Umbilical cord (tissue), 1 donor: ENCODE measurements at regions not wholly inside any gene's neighbourhood (a gene's known extent, or its start where the extent isn't known, plus 50 kb on each side); places are given as distances from the start of the nearest gene placed in this dataset.
"Not testable (repeated sequence)": the region's sequence is repeated elsewhere in the genome, so short reads cannot be mapped to it uniquely, and the experiment has no call there.

ENCODE experiments used
- DNase-seq: peaks from one replicate; pipeline ENCODE4 v3.0.0-alpha.2; 2015; ENCODE audit warnings: low spot score

DNA sequence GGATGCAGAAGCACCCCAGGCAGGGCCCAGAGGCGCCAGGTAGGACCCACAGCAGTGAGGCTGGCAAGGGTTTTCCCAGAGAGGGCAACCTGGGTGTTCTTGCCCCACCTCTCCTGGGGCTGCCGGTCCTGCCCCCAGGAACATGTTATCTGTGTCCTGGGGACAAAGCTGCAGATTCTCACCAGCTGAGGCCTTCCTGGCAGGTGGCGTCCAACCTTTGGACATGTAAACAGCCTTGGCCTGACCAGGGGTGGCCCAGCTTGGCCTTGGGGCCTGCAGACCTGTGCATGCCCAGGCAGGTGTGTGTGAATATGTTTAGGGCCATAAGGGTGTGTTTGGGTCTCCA is 101.8 kb upstream of the LARP1 start:
- no peak for DNase-seq

DNA sequence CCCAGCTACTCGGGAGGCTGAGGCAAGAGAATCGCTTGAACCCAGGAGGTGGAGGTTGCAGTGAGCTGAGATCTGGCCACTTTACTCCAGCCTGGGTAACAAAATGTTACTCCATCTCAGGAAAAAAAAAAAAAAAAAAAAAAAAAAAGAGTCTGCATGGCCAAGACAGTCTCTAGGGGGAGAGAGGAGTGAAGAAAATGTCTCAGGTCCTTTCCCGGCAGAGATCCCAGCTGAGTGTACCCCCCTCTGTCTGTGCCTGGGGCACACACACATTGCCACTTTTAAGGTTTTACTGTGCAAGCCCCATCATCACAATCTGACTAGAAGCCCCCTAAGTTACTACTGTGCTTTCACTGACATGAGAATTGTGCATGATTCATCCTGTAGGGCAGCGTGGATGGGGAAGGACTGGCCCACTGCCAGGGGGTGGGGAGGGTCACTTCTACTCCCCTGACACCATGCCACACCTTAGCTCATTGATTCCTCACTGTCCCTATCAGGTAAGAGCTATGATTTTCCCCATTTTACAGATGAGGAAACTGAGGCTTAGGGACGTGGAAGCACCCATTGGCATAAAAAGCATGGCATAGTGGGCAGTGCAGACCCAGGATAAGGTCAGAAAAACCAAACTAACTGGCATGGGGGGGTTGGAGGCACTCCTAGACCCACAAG is 102.3 kb upstream of the LARP1 start:
- no peak for DNase-seq

DNA sequence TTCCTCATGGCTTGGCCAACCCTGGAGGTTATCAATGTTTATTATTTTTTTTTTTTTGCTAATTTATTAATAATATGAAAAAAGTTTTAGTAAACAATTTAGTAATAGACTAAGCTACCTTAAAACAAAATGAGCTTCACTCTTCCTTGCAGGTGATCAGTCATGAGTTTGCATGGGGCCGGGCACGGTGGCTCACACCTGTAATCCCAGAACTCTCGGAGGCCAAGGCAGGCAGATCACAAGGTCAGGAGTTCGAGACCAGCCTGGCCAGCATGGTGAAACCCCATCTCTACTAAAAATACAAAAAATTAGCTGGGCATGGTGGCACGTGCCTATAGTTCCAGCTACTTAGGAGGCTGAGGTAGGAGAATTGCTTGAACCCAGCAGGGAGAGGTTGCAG is 103.4 kb upstream of the LARP1 start:
- DNase-seq, result not testable (repeated sequence)

DNA sequence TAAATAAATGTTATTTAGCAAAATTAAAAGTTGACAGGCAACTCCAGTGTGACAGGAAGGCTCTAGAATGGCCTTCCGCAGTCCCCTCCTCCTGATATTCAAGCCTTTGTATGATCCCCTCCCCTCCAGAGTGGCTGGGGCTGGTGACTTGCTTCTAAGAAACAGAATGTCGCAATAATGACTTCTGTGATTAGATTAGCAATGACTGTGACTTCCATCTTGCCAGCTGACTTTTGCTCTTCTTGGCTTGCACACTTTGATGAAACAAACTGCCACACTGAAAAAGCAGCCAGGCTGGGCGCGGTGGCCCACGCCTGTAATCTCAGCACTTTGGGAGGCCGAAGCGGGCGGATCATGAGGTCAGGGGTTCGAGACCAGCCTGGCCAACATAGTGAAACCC is 106.5 kb upstream of the LARP1 start:
- DNase-seq, result no peak

DNA sequence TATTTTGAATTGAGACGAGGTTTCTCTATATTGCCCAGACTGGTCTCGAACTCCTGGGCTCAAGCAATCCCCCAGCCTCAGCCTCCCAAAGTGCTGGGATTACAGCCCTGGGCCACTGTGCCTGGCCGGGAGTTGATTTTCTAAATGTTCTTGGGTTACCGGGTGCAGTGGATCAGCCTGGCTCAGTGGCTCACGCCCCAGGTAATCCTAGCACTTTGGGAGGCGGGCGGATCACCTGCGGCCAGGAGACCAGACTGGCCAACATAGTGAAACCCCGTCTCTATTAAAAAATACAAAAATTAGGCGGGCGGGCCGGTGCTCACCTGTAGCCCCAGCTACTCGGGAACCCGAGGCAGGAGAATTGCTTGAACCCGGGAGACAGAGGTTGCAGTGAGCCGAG is 106.9 kb upstream of the LARP1 start:
- no peak for DNase-seq

DNA sequence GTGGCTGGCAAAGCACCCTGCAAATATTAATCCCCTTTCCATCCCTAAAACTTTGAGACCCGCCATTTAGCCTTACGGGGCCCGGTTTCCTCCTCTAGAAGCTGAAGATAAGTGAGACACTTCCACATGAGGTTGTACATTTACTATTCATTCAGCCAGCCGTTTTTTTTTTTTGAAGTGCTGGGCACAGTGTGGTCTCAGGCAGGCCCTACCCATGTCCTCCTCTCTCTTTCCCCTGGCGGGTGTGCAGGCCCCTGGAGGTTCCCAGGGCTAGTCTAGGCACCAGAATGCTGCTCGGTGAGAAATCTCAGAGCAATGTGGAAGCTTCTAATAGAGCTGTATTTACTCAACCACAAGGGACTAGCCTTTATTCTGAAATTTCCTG is 107.4 kb upstream of the LARP1 start:
- no peak for DNase-seq

DNA sequence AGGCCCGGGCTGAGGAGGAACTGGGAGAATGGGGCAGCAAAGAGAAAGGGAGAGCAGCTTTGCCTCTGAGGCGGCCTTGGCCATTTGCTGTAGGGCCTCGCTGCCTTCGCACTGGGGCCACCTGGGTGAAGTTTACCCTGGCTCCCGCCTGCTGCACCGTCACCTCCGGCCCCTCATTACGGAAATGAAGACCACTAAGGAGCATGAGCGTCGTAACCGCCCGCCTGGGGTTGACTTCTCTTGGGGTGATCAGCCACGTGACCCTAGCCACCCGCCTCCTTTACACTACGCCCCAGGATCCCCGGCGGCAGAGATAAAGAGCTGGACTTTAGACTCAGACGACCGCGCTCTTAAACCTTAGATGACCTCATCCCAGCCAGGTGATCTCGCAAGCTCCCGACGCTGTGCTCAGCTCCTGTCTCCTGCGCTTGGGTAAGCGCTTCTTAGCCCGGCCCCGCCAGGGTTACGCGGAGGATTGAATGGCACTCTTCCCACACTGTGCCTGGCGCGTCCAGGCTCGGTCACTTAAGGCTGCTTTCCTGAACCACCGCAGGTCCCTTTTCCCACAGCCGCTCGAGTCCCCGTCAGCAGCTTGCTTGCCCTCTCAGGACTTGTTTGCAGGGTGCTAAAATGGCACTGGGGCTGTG is 107.9 kb upstream of the LARP1 start:
- DNase-seq, result peak; percentile 36

DNA sequence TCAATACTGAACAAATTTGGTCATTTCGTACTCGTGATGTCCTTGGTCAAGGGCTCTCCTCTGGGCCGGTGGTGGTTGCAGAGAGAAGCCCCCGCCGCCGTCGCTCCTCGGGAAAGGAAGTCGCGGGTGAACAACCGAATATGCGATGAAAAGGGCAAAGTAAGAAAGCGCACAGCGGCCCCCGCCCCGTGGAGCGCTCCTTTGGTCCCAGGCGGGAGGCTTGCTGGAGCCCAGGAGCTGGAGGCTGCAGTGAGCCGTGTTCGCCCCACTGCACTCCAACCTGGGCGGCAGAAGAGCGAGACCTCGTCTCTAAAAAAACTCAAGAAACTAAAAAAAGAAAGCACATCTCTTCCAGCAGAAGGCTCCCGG is 108.4 kb upstream of the LARP1 start:
- DNase-seq, result no peak

DNA sequence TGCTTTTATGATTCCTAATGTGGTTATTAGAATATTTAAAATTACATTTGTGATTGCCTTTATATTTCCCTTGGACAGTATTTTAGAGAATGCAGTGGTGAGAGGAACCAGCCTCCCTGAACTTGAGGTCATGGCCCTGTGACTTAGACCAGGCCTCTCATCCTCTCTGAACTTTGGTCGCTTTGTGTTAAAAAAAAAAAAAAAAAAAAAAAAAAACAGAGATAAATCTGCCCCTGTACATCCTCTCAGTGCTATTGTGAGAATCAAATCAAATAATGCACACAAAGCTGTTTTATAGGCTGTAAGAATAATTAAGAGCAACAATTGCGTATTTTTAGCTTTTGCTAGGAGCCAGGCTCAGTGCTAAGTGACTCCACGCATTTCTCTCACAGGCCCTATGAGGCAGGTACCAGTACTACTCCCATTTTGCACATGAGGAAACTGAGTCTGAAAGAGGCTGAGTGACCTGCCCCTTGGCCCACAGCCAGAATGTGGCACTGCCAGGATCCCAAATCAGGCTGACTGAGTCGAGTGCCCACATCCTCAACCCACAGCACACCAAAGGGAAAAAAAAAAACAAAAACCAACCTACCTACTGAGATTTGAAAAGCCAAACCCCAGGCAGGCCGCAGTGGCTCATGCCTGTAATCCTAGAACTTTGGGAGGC is 110.3 kb upstream of the LARP1 start:
- DNase-seq, result no peak

DNA sequence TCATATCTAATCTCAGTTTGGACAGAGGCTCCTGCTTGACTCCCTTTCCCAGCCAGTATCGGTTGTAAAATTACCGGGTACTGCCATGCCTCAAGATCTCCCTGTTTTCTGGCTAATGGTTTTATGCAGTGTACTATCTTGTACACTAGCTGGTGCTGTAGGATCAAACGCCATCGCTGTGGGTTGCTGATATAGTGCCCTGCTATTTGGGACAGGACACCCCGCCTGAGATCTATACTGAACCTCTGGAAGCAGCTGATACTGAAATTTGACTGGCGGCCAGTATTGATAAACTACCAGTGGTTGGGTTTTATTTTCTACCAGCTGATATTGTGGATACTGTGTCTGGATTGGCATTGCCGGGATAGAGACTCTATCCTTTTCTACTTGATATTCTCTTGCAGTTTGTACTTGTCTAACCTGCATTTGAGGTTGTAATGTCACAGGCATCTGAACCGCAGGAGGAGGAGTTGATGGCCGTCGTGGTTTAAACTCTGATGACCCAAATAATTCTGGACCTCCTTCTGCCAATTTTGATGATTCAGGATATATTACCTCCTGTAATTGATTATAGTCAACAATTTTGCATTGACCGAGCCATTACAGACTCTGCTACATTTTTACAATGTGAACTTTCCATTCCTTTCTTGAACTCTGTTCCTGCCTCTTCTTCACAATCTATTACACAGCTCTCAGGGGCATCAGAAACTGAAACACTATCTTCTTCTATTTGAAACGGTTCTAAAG is 112.5 kb upstream of the LARP1 start:
- DNase-seq, result no peak

DNA sequence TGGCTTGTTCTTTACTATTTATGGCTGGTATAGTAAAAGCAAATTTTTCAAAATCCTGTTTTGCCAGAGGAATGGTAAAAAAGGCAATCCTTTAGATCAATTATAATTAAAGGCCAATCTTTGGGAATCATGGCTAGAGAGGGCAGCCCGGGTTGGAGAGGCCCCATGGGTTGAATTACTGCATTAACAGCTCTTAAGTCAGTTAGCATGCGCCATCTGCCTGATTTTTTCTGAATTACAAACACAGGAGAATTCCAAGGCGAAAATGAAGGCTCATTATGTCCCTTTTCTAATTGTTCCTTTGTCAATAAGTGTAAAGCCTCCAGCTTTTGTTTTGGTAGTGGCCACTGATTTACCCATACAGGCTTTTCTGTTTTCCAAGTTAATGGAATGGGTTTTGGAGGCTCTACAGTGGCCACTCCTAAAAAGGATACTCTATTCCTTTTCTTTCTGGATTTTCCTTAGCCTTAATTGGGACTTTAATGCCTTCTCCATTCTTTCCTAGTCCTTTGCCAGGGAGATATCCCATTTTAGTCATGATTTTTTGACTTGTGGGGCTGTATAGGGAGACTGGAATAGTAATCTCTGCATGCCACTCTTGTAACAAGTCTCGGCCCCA is 114.9 kb upstream of the LARP1 start:
- peak; percentile 42 for DNase-seq

DNA sequence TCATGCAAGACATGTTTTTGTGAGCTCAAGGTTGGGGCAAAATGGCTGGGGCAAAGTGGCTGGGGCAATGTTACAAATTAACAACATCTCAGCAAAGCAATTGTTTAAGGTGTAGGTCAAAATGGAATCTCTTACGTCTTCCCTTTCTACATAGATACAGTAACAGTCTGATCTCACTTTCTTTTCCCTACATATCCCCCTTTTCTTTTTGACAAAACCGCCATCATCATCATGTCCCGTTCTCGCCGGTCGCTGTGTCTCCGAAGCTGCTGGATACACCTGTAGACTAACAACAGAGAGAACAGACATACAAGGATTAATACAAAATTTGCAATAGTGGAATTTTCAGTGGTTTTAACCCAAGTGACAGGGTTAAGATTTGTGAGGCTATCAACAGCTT is 118.4 kb upstream of the LARP1 start:
- DNase-seq, result not testable (repeated sequence)

DNA sequence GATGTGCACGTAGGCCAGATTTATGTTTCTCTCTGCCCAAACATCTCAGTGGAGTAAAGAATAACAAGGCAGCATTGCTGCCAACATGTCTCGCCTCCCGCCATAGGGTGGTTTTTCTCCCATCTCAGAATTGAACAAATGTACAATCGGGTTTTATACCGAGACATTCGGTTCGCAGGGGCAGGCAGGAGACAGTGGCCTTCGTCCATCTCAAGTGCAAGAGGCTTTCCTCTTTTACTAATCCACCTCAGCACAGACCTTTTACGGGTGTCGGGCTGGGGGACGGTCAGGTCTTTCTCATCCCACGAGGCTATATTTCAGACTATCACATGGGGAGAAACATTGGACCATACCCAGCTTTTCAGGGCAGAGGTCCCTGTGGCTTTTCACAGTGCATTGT is 118.9 kb upstream of the LARP1 start:
- not testable (repeated sequence) for DNase-seq

DNA sequence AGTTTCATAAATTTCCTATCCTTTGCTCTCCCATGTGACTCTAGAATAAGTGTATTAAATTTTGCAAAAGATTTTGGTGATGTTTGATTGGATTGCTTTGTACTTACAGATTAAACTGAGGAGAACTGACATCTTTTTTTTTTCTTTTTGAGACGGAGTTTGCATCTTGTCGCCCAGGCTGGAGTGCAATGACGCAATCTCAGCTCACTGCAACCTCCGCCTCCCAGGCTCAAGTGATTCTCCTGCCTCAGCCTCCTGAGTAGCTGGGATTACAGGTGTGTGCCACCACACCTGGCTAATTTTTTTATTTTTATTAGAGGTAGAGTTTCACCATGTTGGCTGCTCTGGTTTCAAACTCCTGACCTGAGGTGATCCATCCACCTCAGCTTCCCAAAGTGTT is 121.4 kb upstream of the LARP1 start:
- not testable (repeated sequence) for DNase-seq

DNA sequence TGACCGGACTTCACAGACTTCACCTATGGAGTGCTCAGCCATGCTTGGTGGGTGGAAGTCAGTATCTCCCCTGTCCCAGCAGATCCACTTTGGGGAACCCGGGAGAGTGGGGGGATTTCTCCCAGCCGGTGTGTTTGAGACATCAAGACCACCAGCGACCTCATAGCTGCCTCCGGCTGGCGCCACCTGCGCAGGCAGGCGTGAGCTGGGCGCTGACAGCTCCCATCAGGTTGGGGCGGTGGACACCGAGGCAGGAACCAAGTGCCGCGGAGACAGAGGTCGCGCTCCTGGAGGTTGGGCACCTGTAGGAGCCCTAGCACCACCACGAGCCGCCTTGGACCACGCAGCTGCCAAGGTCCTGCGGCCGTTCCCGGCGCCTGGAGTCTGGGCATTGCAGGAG is 124.0 kb upstream of the LARP1 start:
- DNase-seq, result no peak

DNA sequence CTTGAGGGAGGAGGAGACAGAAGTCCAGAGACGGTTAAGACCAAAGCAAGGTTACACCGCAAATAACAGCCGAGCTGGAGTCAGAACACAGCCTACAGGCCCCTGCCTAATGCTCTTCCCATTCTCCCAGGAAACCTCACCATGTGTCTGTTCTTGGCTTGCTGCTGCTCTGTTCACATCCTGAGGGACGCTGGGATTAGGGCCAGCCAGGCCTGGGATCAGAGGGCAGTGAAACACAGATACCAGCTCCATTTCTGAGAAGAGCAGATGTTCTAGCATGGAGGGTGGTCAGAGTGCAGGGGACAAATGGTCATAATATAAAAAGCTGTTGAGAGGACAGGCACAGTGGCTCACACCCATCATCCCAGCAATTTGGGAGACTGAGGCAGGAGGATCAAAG is 124.8 kb upstream of the LARP1 start:
- peak; percentile 58 for DNase-seq

DNA sequence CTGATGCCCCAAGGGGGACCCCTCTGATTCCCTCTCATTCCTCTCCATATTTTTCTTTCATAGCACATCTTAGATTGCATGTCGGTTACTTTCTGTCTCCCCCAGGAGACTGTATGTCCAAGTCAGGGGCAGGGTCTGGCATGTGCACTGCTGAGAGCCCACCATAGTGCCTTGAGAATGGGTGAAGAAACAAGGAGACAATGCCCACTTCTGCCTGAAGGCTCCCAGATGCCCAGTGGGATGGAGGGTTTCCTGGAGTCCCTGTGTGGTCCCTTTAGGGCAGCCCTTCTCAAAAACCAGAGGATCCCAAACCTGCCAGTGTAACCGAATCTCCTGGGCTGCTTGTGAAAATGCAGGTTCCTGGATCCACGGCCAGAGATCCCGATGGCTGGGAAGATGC is 126.5 kb upstream of the LARP1 start:
- DNase-seq, result no peak

DNA sequence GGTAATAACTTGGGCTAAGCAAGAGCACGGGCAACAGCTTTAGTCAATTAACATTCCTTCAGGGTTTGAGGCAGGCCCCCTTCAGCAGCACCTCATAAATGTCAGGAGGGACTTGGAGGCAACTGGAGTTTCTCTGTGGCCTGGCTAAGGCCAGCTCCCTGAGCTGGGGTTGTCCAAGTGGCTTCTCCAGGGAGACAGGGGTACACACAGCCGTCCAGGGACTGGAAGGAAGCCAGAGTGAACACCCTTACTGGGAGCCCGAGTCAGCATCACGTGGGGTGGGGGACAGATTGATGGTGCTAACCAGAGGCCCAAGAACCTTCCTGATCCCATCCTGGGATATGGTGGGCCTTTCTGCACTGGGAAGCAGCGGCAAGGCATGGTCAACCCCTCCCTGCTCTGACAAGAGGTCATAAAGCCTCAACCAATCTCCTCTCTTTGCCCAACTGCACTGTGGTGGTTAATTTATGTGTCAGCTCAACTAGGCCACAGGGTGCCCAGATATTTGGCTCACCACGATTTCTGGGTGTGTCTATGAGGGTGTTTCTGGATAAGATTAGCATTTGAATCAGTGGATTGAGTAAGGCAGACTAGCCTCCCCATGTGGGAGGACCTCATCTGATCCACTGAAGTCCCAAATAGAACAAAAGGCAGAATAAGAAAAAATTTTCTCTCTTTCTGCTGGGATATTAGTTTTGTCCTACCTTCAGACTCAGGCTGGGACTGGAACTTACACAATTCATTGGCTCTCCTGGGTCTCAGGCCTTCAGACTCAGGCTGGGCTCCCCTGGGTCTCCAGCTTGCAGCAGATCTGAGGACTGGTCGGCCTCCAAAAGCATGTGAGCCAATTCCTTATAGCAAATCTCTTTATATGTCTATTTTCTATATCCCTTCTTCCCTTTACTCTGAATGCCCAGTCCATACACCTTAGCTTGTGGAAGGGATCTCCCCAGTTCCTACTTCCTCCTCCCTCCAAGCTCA is 127.2 kb upstream of the LARP1 start:
- peak; percentile 82 for DNase-seq

DNA sequence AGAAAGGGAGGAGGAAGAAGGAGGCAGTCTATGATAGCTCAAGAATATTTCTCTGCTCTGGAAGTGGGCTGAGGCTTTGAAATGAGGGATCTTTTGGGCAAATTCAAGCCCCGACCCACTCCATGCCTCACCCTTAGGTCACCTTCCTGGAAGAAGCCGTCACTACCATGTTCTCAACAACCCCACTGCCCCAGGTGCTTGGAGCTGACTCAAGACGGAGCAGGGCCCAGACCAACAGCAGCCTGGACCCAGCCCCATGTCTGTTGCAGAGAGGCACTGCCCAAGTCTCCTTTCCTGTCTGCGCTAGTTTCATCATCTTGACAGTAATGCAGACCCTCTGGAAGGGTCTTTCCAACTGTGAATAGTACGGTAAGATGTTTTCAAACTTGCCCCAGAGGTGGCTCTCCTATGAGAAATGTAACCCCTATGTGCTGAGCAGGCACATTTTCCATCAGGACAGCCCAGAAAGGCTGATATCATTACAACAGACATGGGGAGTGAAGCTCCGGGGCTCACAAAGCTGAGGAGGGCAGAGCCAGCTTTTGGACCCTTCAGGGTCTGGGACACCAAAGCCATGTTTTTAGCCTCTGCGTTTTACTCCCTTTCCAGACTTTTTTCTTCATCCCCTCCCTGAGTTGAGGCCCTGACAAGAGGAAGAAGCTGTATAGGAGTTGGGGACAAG is 128.2 kb upstream of the LARP1 start:
- DNase-seq, result no peak

DNA sequence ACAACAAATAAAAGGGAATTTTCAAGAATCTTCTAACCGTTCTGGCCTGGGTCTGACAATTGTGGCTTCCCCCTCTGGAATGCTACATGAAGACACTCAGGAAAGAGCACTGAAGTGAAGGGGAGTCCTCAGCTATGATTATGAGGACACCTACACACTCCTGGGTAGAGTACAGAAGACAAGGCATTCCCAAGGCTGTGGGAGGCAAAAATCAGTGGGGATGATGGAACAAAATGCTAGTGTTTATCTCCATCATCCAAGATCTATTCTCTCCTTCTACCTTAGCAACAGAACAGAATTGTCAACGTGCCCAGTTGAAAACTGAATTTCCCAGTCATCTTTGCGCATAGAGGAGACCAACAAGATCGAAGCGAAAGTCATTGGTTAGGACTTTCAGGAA is 130.1 kb upstream of the LARP1 start:
- no peak for DNase-seq
